SK-N-SH (cell line): ENCODE measurements at regions not wholly inside any gene's neighbourhood (a gene's known extent, or its start where the extent isn't known, plus 50 kb on each side); places are given as distances from the start of the nearest gene placed in this dataset.

ENCODE experiments used
- EP300 ChIP-seq, 2 experiments: IDR thresholded peaks; 2 replicates each; pipeline versions ENCODE4 v1.4.0 to v1.6.1; 2012; ENCODE audit warnings: borderline replicate concordance in 1 of 2, low read depth in 1 of 2, low read length in 1 of 2
- EZH2phosphoT487 ChIP-seq: fragments of 200-600 bp; sonication (generic); IDR thresholded peaks from 2 replicates; pipeline ENCODE4 v1.6.1; 2017; ENCODE audit warnings: low read depth, mixed run types, mild to moderate bottlenecking, antibody characterized with exemption, moderate library complexity, borderline replicate concordance
- FOSL2 ChIP-seq: IDR thresholded peaks from 2 replicates; pipeline ENCODE4 v1.4.0; 2012; ENCODE audit warnings: low read depth, mild to moderate bottlenecking, moderate library complexity, borderline replicate concordance
- JUND ChIP-seq: IDR thresholded peaks from 2 replicates; pipeline ENCODE4 v1.4.0; 2012
- POLR2AphosphoS5 ChIP-seq: IDR thresholded peaks from 2 replicates; pipeline ENCODE4 v1.6.1; 2012; ENCODE audit warnings: low read depth, low read length
- SMC3 ChIP-seq: IDR thresholded peaks from 2 replicates; pipeline ENCODE4 v1.6.1; 2012; ENCODE audit warnings: low read depth, low read length, improper control_type of control experiment
- TF ChIP-seq, protein P1 (sequence below): fragments of 200-600 bp; sonication (generic); IDR thresholded peaks from 2 replicates; pipeline ENCODE4 v1.6.1; 2017; ENCODE audit warnings: antibody characterized with exemption, mild to moderate bottlenecking, moderate library complexity

DNA sequence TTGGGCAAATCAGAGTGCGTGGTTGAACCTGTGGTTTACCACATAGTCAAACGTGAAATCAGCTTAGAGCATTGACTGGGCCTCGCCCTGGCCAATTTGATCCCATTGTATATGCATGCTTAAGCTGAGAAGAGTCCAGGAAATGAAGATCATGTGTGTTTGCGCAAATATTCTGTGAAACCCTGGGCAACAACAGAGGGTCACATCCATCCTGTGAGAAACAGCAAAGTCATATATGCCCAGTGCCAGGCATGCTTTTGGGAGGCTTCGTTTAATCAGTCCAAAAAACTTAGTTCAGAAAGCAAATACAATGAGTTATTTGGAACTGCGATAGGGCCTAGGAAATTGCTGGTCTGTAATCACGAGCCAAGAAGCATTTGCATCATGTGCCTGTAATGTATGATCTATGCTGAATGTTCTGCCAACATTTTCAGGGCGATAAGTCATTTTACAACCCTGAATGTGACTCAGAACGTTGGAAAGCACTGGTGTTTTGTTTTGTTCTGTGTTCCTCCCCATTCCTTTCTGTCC is 412.1 kb upstream of the CELF2 start:
- TF ChIP-seq, protein P1, sequence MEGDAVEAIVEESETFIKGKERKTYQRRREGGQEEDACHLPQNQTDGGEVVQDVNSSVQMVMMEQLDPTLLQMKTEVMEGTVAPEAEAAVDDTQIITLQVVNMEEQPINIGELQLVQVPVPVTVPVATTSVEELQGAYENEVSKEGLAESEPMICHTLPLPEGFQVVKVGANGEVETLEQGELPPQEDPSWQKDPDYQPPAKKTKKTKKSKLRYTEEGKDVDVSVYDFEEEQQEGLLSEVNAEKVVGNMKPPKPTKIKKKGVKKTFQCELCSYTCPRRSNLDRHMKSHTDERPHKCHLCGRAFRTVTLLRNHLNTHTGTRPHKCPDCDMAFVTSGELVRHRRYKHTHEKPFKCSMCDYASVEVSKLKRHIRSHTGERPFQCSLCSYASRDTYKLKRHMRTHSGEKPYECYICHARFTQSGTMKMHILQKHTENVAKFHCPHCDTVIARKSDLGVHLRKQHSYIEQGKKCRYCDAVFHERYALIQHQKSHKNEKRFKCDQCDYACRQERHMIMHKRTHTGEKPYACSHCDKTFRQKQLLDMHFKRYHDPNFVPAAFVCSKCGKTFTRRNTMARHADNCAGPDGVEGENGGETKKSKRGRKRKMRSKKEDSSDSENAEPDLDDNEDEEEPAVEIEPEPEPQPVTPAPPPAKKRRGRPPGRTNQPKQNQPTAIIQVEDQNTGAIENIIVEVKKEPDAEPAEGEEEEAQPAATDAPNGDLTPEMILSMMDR, result no peak
- TF ChIP-seq JUND, result no peak
- TF ChIP-seq EP300 (IDR thresholded peaks at IDR 0.05; ENCODE audit: borderline replicate concordance in 1 of 2, low read depth in 1 of 2, low read length in 1 of 2), result no peak
- no peak for TF ChIP-seq SMC3
- no peak for TF ChIP-seq POLR2AphosphoS5
- TF ChIP-seq FOSL2, result no peak
- TF ChIP-seq EZH2phosphoT487, result no peak
